ENCODE measurements at regions not wholly inside any gene's neighbourhood (a gene's known extent, or its start where the extent isn't known, plus 50 kb on each side); places are given as distances from the start of the nearest gene placed in this dataset.

DNA sequence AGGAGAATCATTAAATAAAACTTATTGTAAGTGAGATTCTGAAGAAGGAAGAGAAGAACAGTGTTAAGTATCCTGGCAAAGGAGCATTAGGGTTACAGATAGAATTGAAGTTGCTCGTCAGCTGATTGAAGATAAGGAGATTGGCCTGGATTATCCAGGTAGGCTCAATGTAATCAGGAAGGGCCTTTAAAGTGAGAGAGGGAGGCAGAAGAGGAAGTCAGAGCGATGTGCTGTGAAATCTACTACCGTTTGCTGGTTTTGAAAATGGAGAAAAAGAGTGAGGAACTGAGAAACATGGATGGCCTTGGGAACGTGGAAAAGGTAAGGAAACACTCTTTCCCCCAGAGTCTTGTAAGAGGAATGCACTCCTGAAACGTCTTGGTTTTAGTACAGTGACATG, 245.7 kb downstream of the ANTXR2 start:
- TF ChIP-seq, protein P1, sequence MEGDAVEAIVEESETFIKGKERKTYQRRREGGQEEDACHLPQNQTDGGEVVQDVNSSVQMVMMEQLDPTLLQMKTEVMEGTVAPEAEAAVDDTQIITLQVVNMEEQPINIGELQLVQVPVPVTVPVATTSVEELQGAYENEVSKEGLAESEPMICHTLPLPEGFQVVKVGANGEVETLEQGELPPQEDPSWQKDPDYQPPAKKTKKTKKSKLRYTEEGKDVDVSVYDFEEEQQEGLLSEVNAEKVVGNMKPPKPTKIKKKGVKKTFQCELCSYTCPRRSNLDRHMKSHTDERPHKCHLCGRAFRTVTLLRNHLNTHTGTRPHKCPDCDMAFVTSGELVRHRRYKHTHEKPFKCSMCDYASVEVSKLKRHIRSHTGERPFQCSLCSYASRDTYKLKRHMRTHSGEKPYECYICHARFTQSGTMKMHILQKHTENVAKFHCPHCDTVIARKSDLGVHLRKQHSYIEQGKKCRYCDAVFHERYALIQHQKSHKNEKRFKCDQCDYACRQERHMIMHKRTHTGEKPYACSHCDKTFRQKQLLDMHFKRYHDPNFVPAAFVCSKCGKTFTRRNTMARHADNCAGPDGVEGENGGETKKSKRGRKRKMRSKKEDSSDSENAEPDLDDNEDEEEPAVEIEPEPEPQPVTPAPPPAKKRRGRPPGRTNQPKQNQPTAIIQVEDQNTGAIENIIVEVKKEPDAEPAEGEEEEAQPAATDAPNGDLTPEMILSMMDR (IDR thresholded peaks at IDR 0.05), result no peak
- no peak for TF ChIP-seq POLR2A (IDR thresholded peaks at IDR 0.05)
- no peak for TF ChIP-seq EP300 (IDR thresholded peaks at IDR 0.05)

All from ovary (tissue), 3 donors.